ENCODE measurements at regions not wholly inside any gene's neighbourhood (a gene's known extent, or its start where the extent isn't known, plus 50 kb on each side); places are given as distances from the start of the nearest gene placed in this dataset.
"Not testable (repeated sequence)": the region's sequence is repeated elsewhere in the genome, so short reads cannot be mapped to it uniquely, and the experiment has no call there.

DNA sequence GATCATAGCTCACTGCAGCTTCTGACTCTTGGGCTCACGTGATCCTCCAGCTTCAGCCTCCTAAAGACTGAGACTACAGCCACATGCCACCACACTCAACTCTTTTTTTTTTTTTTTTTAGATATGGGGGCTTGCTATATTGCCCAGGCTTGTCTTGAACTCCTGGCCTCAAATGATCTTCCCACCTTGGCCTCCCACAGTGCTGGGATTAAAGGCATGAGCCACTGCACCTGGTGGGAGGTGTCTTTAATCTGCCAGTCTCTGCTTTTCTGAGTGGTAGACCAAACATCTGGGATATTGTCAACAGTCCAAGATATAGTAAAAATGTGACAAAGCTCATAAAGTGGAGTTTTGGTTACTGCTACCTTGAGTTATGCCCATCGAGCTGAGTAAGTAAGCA, 104.9 kb upstream of the FOXP2 start:
- Mint-ChIP-seq H3K36me3 (ENCODE audit: low read depth) (no peaks in the 10 kb centered on the region), H3K4me1 (ENCODE audit: low read depth) (no peaks in the 10 kb centered on the region), H3K27ac (no peak overlapping the region), H3K27me3 (ENCODE audit: low read depth) (no peaks in the 10 kb centered on the region), H3K9me3 (no peaks in the 10 kb centered on the region), H3K4me3 (no peak overlapping the region)

DNA sequence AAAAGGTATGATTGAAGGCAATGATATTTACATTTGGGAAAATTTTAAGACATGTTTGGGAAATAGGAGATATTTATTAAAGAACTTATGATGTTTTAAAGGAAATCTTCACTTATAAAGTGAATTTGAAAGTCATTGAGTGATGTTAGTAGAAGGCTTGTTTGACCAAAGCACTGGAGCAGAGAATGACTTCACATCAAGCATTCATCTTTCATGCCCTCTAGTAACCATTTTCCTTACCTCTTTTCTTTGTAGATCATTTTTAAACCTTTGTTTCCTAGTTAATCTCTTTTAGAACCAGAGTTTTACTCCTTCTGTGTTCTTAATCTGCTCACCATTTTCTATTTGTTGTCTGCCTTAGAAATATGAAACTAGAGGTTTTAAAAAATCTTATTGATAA, 111.3 kb upstream of the FOXP2 start:
- no peaks in the 10 kb centered on the region for H3K27me3 Mint-ChIP-seq (ENCODE audit: low read depth)
- no peaks in the 10 kb centered on the region for H3K36me3 Mint-ChIP-seq (ENCODE audit: low read depth)
- H3K4me1 Mint-ChIP-seq (ENCODE audit: low read depth), result no peaks in the 10 kb centered on the region
- H3K9me3 Mint-ChIP-seq, result no peaks in the 10 kb centered on the region
- no peak overlapping the region for H3K27ac Mint-ChIP-seq
- no peak overlapping the region for H3K4me3 Mint-ChIP-seq

DNA sequence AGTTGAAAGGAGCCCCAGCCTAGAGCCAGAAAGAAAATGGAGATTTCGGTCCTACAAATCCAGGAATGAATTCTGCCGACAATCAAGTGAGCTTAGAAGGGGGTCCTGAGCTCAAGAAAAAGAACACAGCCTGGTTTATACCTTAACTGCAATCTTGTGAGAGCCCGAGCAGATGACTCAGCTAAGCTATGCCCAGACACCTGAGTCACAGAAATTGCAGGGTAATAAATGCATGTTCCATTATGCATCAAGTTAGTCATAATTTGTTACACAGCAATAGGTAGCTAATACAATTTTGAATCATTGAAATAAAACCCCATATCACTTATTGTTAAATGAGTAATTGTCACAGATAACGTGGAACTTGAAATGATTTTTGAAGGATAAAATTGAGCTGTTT, 111.8 kb upstream of the FOXP2 start:
- H3K4me1 Mint-ChIP-seq (ENCODE audit: low read depth), result no peaks in the 10 kb centered on the region
- H3K36me3 Mint-ChIP-seq (ENCODE audit: low read depth), result no peaks in the 10 kb centered on the region
- H3K27me3 Mint-ChIP-seq (ENCODE audit: low read depth), result no peaks in the 10 kb centered on the region
- no peak overlapping the region for H3K4me3 Mint-ChIP-seq
- H3K27ac Mint-ChIP-seq, result no peak overlapping the region
- no peaks in the 10 kb centered on the region for H3K9me3 Mint-ChIP-seq

DNA sequence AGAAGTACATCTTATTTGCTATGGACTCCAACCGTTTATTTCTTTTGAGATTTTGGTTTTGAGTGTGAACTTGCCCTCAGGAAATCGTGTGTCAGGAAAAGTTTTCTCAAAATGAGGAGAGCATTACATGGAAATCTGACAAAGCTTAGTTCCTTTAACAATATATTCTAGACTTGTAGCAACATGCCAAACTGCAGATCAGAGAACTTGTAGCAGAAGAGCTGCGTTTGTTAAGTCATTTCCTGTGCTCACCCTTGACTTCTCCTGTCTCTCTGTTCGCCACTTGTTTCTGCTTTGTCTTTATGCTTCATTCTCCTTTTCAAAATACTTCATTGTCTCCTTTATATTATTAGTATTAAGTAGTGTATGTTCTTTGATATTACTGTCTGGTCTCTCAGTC, 116.6 kb upstream of the FOXP2 start:
- Mint-ChIP-seq H3K9me3 (no peaks in the 10 kb centered on the region), H3K4me1 (ENCODE audit: low read depth) (no peaks in the 10 kb centered on the region), H3K27me3 (ENCODE audit: low read depth) (no peaks in the 10 kb centered on the region), H3K27ac (no peak overlapping the region), H3K4me3 (no peak overlapping the region), H3K36me3 (ENCODE audit: low read depth) (no peaks in the 10 kb centered on the region)

DNA sequence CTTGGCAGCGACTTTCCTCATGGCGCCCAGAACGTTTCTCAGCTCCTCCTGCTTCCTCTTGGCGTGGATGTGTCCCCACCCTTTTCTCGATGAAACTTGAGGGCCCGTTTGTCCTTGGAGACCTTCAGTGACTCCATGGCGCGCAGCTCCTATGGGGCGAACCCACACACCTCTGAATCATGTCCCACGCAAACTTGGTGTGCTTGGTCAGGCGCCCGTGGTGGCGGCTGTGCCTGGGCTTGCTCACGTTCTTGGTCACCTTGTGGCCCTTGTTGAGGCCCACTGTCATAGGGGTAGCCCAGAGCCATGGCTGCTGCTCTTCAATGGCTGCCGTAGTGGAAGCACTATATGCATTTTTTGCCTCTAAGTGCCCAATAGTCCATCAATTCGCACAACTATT, 117.5 kb upstream of the FOXP2 start:
- Mint-ChIP-seq H3K4me3 (no peak overlapping the region), H3K4me1 (ENCODE audit: low read depth) (no peaks in the 10 kb centered on the region), H3K36me3 (ENCODE audit: low read depth) (no peaks in the 10 kb centered on the region), H3K27ac (no peak overlapping the region), H3K9me3 (no peaks in the 10 kb centered on the region), H3K27me3 (ENCODE audit: low read depth) (no peaks in the 10 kb centered on the region)

DNA sequence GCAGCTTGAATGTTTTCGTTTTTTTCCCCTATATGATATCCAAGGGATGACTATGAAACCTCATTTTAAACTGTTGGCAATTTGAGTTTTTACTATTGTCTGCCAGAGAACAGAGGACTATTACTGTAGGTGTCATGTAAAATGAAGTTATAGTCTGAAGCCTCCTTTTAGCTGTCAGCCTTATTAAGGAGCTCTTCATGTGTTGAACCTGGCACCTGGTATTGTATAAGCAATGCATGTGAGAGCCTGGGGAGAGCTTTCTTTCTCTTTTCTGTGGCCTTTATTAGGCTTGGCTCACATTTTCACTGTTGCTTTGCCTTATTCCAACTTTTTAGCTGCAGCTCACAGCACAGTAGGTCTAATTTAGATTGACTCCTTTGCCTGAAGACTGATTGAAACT, 119.1 kb upstream of the FOXP2 start:
- H3K4me3 Mint-ChIP-seq, result no peak overlapping the region
- H3K9me3 Mint-ChIP-seq, result no peaks in the 10 kb centered on the region
- no peaks in the 10 kb centered on the region for H3K36me3 Mint-ChIP-seq (ENCODE audit: low read depth)
- H3K4me1 Mint-ChIP-seq (ENCODE audit: low read depth), result no peaks in the 10 kb centered on the region
- no peak overlapping the region for H3K27ac Mint-ChIP-seq
- no peaks in the 10 kb centered on the region for H3K27me3 Mint-ChIP-seq (ENCODE audit: low read depth)

DNA sequence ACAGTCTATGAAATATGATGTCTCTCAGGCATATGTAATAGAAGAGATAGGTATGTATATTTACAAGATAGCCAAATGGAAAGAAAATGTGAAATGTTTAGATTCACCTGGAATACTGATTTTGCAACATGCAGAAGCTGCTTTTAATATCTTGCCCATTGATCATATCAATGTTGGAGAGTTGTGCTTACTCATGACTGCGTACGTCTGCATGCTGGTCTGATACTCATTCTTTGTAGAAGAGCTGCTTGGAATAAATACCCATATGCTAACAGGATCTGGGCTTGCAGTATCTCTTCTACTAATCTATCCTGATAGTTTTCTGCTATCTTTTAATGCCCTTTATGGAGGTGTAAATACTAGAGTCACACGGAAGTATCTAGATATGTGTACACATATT, 120.6 kb upstream of the FOXP2 start:
- Mint-ChIP-seq H3K27ac (no peak overlapping the region), H3K4me1 (ENCODE audit: low read depth) (no peaks in the 10 kb centered on the region), H3K9me3 (no peaks in the 10 kb centered on the region), H3K4me3 (no peak overlapping the region), H3K27me3 (ENCODE audit: low read depth) (no peaks in the 10 kb centered on the region), H3K36me3 (ENCODE audit: low read depth) (no peaks in the 10 kb centered on the region)

DNA sequence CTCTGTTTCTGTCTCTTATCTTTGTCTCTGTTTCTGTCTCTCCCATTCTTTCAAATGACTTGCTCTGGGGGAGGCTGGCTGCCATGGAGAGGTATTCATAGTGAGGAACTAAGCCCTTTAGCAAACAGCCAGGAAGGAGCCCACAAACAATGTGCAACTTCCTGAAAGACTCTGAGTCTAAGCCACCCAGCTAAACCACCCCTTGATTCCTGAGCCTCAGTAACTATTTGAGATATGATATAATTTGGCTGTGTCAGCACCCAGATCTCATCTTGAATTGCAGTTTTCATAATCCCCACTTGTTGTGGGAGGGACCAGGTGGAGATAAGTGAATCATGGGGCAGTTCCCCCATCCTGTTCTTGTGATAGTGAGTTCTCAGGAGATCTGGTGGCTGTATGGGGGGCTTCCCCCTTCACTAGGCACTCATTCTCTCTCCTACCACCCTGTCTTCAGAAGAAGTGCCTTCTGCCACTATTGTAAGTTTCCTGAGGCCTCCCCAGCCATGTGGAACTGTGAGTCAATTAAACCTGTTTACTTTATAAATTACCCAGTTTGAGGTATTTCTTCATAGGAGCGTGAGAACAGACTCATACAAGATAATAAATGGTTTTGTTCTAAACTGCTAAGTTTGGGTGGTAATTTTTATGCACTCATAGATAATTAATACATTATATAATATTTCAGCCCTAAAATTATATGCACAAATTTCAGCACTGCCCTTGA, 121.2 kb upstream of the FOXP2 start:
- Mint-ChIP-seq H3K36me3 (ENCODE audit: low read depth) (no peaks in the 10 kb centered on the region), H3K9me3 (no peaks in the 10 kb centered on the region), H3K4me1 (ENCODE audit: low read depth) (no peaks in the 10 kb centered on the region), H3K4me3 (no peak overlapping the region), H3K27ac (no peak overlapping the region), H3K27me3 (ENCODE audit: low read depth) (no peaks in the 10 kb centered on the region)

DNA sequence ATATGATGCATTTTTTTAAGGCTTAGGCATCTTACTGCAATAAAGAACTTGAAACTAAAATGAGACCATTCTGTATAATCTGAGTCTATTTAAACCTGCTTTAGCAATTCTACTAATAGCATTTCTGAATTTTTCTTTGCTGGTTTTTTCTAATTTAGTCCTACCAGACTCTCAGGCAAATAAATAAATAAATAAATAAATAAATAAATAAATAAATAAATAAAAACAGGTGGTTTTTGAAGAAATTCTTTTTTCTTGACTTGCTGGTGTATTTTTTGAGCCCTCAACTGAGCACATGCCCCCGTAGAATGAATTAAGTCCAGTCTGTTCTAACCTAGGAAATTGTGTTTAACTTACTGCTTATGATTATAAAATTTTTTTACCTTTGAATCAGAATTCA, 134.7 kb upstream of the FOXP2 start:
- no peaks in the 10 kb centered on the region for H3K9me3 Mint-ChIP-seq
- no peak overlapping the region for H3K27ac Mint-ChIP-seq
- no peak overlapping the region for H3K4me3 Mint-ChIP-seq
- H3K4me1 Mint-ChIP-seq (ENCODE audit: low read depth), result no peaks in the 10 kb centered on the region
- H3K27me3 Mint-ChIP-seq (ENCODE audit: low read depth), result no peaks in the 10 kb centered on the region
- no peaks in the 10 kb centered on the region for H3K36me3 Mint-ChIP-seq (ENCODE audit: low read depth)

DNA sequence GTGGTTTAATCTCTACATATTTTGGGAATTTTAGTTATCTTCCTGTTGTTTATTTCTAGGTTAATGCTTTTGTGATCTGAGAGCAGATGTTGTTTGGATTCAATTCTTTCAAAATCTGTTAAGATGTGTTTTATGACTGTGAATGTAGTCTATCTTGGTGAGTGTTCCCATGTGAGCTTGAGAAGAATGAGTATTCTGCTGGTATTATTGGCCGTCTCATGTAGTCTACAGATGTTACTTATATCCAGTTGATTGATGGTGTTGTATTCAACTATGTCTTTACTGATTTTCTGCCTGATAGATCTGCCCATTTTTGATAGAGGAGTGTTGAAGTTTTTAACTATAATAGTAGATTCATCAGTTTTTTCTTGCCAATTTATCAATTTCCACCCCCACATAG, 141.4 kb upstream of the FOXP2 start:
- no peaks in the 10 kb centered on the region for H3K27me3 Mint-ChIP-seq (ENCODE audit: low read depth)
- no peaks in the 10 kb centered on the region for H3K9me3 Mint-ChIP-seq
- no peak overlapping the region for H3K4me3 Mint-ChIP-seq
- H3K36me3 Mint-ChIP-seq (ENCODE audit: low read depth), result no peaks in the 10 kb centered on the region
- no peaks in the 10 kb centered on the region for H3K4me1 Mint-ChIP-seq (ENCODE audit: low read depth)
- H3K27ac Mint-ChIP-seq, result no peak overlapping the region

DNA sequence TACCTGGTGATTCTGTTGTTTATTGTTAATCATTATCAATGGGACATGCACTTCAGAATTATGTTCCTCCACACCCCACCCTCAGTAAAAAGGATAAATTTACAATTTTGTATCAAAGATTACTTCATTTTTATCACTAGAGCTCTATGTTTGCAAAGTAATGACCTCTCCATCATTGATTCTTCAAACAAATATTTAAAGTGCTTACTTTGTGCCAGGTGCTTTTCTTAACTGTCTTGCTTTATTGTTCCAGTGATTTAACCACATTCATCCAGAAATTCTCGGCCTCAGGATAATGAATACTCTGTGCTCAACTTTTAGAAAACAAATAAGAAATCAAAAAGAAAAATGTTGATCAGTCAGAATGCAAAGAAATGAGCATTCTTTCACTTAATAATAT, 144.9 kb upstream of the FOXP2 start:
- H3K27me3 Mint-ChIP-seq (ENCODE audit: low read depth), result no peaks in the 10 kb centered on the region
- no peak overlapping the region for H3K27ac Mint-ChIP-seq
- no peaks in the 10 kb centered on the region for H3K36me3 Mint-ChIP-seq (ENCODE audit: low read depth)
- no peak overlapping the region for H3K4me3 Mint-ChIP-seq
- H3K4me1 Mint-ChIP-seq (ENCODE audit: low read depth), result no peaks in the 10 kb centered on the region
- no peaks in the 10 kb centered on the region for H3K9me3 Mint-ChIP-seq

DNA sequence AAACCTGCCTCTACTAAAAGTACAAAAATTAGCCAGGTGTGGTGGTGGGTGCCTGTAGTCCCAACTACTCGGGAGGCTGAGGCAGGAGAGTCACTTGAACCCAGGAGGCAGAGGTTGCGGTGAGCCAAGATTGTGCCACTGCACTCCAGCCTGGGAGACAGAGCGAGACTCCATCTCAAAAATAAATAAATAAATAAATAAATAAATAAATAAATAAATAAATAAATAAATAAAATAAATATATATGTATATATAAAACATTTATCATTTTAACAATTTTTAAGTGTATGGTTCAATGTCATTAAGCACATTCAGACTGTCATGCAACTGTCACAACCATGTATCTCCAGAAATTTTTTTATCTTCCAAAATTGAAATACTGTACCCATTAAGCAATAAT, 147.1 kb upstream of the FOXP2 start:
- not testable (repeated sequence) for H3K4me1 Mint-ChIP-seq (ENCODE audit: low read depth); H3K4me3 Mint-ChIP-seq; H3K27me3 Mint-ChIP-seq (ENCODE audit: low read depth); H3K27ac Mint-ChIP-seq; H3K9me3 Mint-ChIP-seq; H3K36me3 Mint-ChIP-seq (ENCODE audit: low read depth)

DNA sequence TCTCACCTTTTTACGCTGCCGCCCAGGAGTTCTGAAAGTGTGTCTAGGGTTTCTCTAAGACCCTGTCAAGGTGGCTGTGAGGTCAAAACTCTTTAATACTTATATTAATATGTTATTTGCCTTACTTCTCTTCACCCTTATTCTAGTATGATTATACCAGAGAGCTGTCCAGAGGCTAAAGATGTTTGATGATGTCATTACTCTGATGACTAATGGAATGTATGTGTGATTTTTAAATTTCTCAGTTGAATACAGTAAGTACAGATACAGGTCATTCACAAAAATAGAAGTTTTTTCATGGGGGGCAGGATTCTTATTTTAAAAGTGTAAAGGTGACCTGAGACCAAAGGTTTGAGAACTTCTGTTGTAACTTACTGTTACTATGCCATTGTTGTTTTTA, 150.6 kb upstream of the FOXP2 start:
- no peak overlapping the region for H3K27ac Mint-ChIP-seq
- no peaks in the 10 kb centered on the region for H3K4me1 Mint-ChIP-seq (ENCODE audit: low read depth)
- no peak overlapping the region for H3K4me3 Mint-ChIP-seq
- H3K9me3 Mint-ChIP-seq, result no peaks in the 10 kb centered on the region
- H3K36me3 Mint-ChIP-seq (ENCODE audit: low read depth), result no peaks in the 10 kb centered on the region
- H3K27me3 Mint-ChIP-seq (ENCODE audit: low read depth), result no peaks in the 10 kb centered on the region

DNA sequence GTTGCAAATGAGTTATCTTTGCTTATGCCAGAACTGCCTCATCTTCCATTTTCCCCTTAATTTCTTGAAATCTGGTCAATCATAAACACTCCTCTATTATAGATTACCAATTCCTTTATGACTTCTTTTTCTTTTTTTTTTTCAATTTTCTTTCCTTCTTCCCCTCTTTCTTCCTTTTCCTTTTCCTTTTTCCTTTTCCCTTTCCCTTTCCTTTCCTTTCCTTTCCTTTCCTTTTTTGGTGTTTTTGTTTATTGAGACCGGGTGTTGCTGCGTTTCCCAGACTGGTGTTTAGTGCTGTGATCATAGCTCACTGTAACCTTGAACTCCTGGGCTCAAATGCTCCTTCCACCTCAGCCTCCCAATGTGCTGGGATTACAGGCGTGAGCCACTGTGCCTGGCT, 151.4 kb upstream of the FOXP2 start:
- Mint-ChIP-seq H3K27me3 (ENCODE audit: low read depth) (no peaks in the 10 kb centered on the region), H3K4me1 (ENCODE audit: low read depth) (no peaks in the 10 kb centered on the region), H3K36me3 (ENCODE audit: low read depth) (no peaks in the 10 kb centered on the region), H3K27ac (no peak overlapping the region), H3K4me3 (no peak overlapping the region), H3K9me3 (no peaks in the 10 kb centered on the region)

DNA sequence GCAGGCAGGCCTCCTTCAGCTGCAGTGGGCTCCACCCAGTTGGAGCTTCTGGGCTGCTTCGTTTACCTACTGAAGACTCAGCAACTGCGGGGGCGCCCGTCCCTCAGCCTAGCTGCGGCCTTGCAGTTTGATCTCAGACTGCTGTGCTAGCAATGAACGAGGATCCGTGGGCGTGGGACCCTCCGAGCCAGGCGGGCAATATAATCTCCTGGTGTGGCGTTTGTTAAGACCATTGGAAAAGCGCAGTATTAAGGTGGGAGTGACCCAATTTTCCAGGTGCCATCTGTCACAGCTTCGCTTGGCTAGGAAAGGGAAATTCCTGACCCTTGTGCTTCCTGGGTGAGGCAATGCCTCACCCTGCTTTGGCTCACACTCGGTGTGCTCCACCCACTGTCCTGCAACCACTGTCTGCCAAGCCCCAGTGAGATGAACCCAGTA, 159.2 kb upstream of the FOXP2 start:
- Mint-ChIP-seq H3K9me3 (peaks cover 15% of the 10 kb centered on the region), H3K4me3 (no peak overlapping the region), H3K36me3 (ENCODE audit: low read depth) (no peaks in the 10 kb centered on the region), H3K27ac (no peak overlapping the region), H3K4me1 (ENCODE audit: low read depth) (no peaks in the 10 kb centered on the region), H3K27me3 (ENCODE audit: low read depth) (no peaks in the 10 kb centered on the region)

DNA sequence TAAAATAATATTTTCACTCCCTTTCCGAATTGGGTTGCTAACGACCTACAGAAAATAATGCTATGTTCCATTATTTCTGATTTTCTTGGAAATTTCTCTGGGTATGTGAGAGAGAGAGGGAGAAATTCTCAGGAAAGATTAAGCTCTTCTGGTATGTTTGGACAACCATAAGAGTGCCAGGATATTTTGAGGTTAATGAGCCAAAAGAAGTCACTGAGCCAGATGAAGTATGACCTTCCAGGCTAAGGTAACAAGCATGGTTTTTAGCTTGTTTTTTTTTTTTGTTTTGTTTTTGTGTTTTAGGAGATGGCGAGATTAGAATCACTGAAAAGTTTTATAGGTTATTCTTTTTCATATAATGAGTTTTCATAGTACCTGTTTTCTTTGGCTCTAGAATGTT, 171.0 kb upstream of the FOXP2 start:
- Mint-ChIP-seq H3K27ac (no peak overlapping the region), H3K27me3 (ENCODE audit: low read depth) (no peaks in the 10 kb centered on the region), H3K36me3 (ENCODE audit: low read depth) (no peaks in the 10 kb centered on the region), H3K4me3 (no peak overlapping the region), H3K4me1 (ENCODE audit: low read depth) (no peaks in the 10 kb centered on the region), H3K9me3 (no peaks in the 10 kb centered on the region)
